SU-DHL-6 (cell line): ENCODE measurements at regions not wholly inside any gene's neighbourhood (a gene's known extent, or its start where the extent isn't known, plus 50 kb on each side); places are given as distances from the start of the nearest gene placed in this dataset.
A peak's percentile ranks its signal among the peaks of the same experiment; 100 is the strongest.

Experiments
- H2AFZ ChIP-seq: fragments of 200-600 bp; sonication (generic); 2 replicates; pipeline ENCODE4 v1.6.1; 2014; ENCODE audit warnings: low read depth, mild to moderate bottlenecking, moderate library complexity, mixed read lengths, antibody characterized with exemption, low read length; ENCODE audit not compliant: severe bottlenecking
- H3F3A ChIP-seq: fragments of 200-600 bp; shearing (Covaris generic); 2 replicates; pipeline ENCODE4 v1.6.0; 2016; ENCODE audit warnings: antibody characterized with exemption, mild to moderate bottlenecking; ENCODE audit not compliant: insufficient read depth
- H3K27ac ChIP-seq: fragments of 200-600 bp; sonication (generic); 2 replicates; pipeline ENCODE4 v1.5.1; 2016; ENCODE audit warnings: low read depth, mild to moderate bottlenecking, low read length, moderate library complexity, mixed read lengths
- H3K27me3 ChIP-seq: fragments of 200-600 bp; sonication (generic), shearing (Covaris generic); 2 replicates; pipeline ENCODE4 v1.6.0; 2014; ENCODE audit warnings: mild to moderate bottlenecking, low read length
- H3K36me3 ChIP-seq: fragments of 200-600 bp; sonication (generic); 2 replicates; pipeline ENCODE4 v1.6.1; 2014; ENCODE audit warnings: mild to moderate bottlenecking, low read length, mixed read lengths
- H3K4me2 ChIP-seq: fragments of 300-600, 200-600 bp; shearing (Covaris generic), sonication (generic); 2 replicates; pipeline ENCODE4 v1.6.0; 2014; ENCODE audit warnings: low read length, low read depth, mild to moderate bottlenecking; ENCODE audit not compliant: poor library complexity, severe bottlenecking
- H3K4me3 ChIP-seq: fragments of 200-600 bp; sonication (generic); 2 replicates; pipeline ENCODE4 v1.5.1; 2014; ENCODE audit warnings: antibody characterized with exemption, low read length, mild to moderate bottlenecking, mixed read lengths; ENCODE audit not compliant: insufficient read depth, poor library complexity, severe bottlenecking
- H3K79me2 ChIP-seq: fragments of 200-600 bp; sonication (generic); 2 replicates; pipeline ENCODE4 v1.6.1; 2014; ENCODE audit warnings: mild to moderate bottlenecking, low read length, moderate library complexity; ENCODE audit not compliant: insufficient read depth
- H3K9ac ChIP-seq: fragments of 200-600 bp; sonication (generic); 2 replicates; pipeline ENCODE4 v1.7.0; 2014; ENCODE audit warnings: mild to moderate bottlenecking, low read length
- H3K9me2 ChIP-seq: fragments of 200-600 bp; sonication (generic); replicated peaks from 2 replicates; pipeline ENCODE4 v1.6.1; 2014; ENCODE audit warnings: low read length; ENCODE audit not compliant: insufficient read depth
- H3K9me3 ChIP-seq: fragments of 200-600 bp; sonication (generic); 2 replicates; pipeline ENCODE4 v1.6.1; 2014; ENCODE audit warnings: low read length, mixed read lengths; ENCODE audit not compliant: insufficient read depth
- H4K20me1 ChIP-seq: fragments of 200-600 bp; sonication (generic); 2 replicates; pipeline ENCODE4 v1.6.1; 2014; ENCODE audit warnings: low read depth, mild to moderate bottlenecking, antibody characterized with exemption, low read length, moderate library complexity, mixed read lengths
- CTCF ChIP-seq: fragments of 200-600 bp; sonication (generic); IDR thresholded peaks from one replicate; pipeline ENCODE4 v1.5.1; 2017; ENCODE audit warnings: antibody characterized with exemption, mild to moderate bottlenecking, low read length, moderate library complexity; ENCODE audit not compliant: insufficient read depth, poor library complexity, severe bottlenecking
- EZH2phosphoT487 ChIP-seq: fragments of 200-600 bp; sonication (generic), shearing (Covaris generic); conservative IDR thresholded peaks from 2 replicates; pipeline ENCODE4 v1.6.1; 2018; ENCODE audit warnings: mild to moderate bottlenecking, antibody characterized with exemption, low read length, moderate library complexity, mixed read lengths

GRCh38 chr7:94054130-94054529 lies 50.0 kb upstream of the BET1 start:
- Histone ChIP-seq H2AFZ (peak overlapping the region; percentile 69), H3K79me2 (no peaks in the 10 kb centered on the region), H3F3A (peaks cover 33% of the 10 kb centered on the region), H3K4me2 (peak overlapping the region; percentile 78), H3K27ac (peak overlapping the region; percentile 92), H3K9ac (peak overlapping the region; percentile 54), H4K20me1 (no peaks in the 10 kb centered on the region), H3K4me3 (peak overlapping the region; percentile 39), H3K36me3 (no peaks in the 10 kb centered on the region), H3K9me2 (no peaks in the 10 kb centered on the region), H3K27me3 (no peaks in the 10 kb centered on the region), H3K9me3 (no peaks in the 10 kb centered on the region)
- no peak for TF ChIP-seq EZH2phosphoT487
- no peak for TF ChIP-seq CTCF

- Histone ChIP-seq H2AFZ (peak overlapping the region; percentile 1), H3K9ac (no peak overlapping the region), H3K4me3 (no peak overlapping the region), H3K4me2 (no peak overlapping the region), H3F3A (peaks cover 29% of the 10 kb centered on the region), H3K9me3 (no peaks in the 10 kb centered on the region), H3K27ac (no peak overlapping the region), H3K27me3 (no peaks in the 10 kb centered on the region), H3K36me3 (no peaks in the 10 kb centered on the region), H4K20me1 (no peaks in the 10 kb centered on the region), H3K79me2 (no peaks in the 10 kb centered on the region), H3K9me2 (no peaks in the 10 kb centered on the region)
- no peak for TF ChIP-seq EZH2phosphoT487
- TF ChIP-seq CTCF: no peak
Measured at GRCh38 chr7:94055963-94056362, 51.8 kb upstream of the BET1 start.

DNA sequence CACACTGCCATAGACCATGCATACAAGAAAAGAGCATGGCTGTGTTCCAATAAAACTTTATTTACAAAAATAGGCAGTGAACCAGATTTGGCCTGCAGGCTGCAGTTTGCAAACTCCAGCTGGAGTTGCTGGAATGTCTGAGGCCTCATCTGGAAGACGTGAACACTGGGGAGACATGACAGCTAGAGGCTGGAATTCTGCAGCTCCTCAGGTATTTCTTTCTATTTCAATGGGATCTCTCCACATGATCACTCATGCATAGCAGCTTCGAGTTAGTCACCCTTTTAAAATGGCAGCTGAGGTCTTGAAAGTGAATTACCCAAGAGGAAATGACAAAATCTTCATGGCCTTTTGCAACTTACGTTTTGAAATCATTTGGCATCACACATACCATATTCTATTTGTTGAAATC lies 52.6 kb upstream of the BET1 start:
- H4K20me1 ChIP-seq: no peaks in the 10 kb centered on the region
- no peak overlapping the region for H3K9ac ChIP-seq
- no peaks in the 10 kb centered on the region for H3K27me3 ChIP-seq
- no peak overlapping the region for H3K27ac ChIP-seq
- TF ChIP-seq EZH2phosphoT487: no peak
- TF ChIP-seq CTCF: no peak
- H3K4me3 ChIP-seq: no peak overlapping the region
- H2AFZ ChIP-seq: peak overlapping the region; percentile 1
- no peaks in the 10 kb centered on the region for H3K36me3 ChIP-seq
- H3F3A ChIP-seq: peaks cover 24% of the 10 kb centered on the region
- H3K9me3 ChIP-seq: no peaks in the 10 kb centered on the region
- H3K79me2 ChIP-seq: no peaks in the 10 kb centered on the region
- H3K9me2 ChIP-seq: no peaks in the 10 kb centered on the region
- H3K4me2 ChIP-seq: no peak overlapping the region

GRCh38 chr7:94057955-94058354 lies 53.8 kb upstream of the BET1 start:
- no peak overlapping the region for H3K27ac ChIP-seq
- peaks cover 13% of the 10 kb centered on the region for H3F3A ChIP-seq
- TF ChIP-seq EZH2phosphoT487 (no peak), CTCF (no peak)

More at GRCh38 chr7:94057955-94058354, 53.8 kb upstream of the BET1 start:
- H3K9ac ChIP-seq: no peak overlapping the region
- no peak overlapping the region for H2AFZ ChIP-seq
- no peaks in the 10 kb centered on the region for H3K27me3 ChIP-seq
- H3K4me2 ChIP-seq: no peak overlapping the region
- no peak overlapping the region for H3K4me3 ChIP-seq
- H3K9me2 ChIP-seq: no peaks in the 10 kb centered on the region
- H4K20me1 ChIP-seq: no peaks in the 10 kb centered on the region
- no peaks in the 10 kb centered on the region for H3K9me3 ChIP-seq
- H3K36me3 ChIP-seq: no peaks in the 10 kb centered on the region
- H3K79me2 ChIP-seq: no peaks in the 10 kb centered on the region
